HEK293T (cell line): ENCODE measurements at regions not wholly inside any gene's neighbourhood (a gene's known extent, or its start where the extent isn't known, plus 50 kb on each side); places are given as distances from the start of the nearest gene placed in this dataset.

Experiments used
- ARNT ChIP-seq: fragments of 450-650 bp; IDR thresholded peaks from 2 replicates; pipeline ENCODE4 v1.6.1; 2017; ENCODE audit warnings: mild to moderate bottlenecking
- BHLHE40 ChIP-seq: fragments of 450-650 bp; IDR thresholded peaks from 2 replicates; pipeline ENCODE4 v1.6.1; 2016; ENCODE audit warnings: mild to moderate bottlenecking, moderate library complexity, borderline replicate concordance
- CTBP1 ChIP-seq: fragments of 450-650 bp; IDR thresholded peaks from 2 replicates; pipeline ENCODE4 v1.6.1; 2016; ENCODE audit warnings: borderline replicate concordance
- ELF4 ChIP-seq: fragments of 450-650 bp; IDR thresholded peaks from 2 replicates; pipeline ENCODE4 v1.6.1; 2017; ENCODE audit warnings: antibody characterized with exemption
- FOXA1 ChIP-seq: fragments of 450-650 bp; IDR thresholded peaks from 2 replicates; pipeline ENCODE4 v1.6.1; 2016; ENCODE audit warnings: mild to moderate bottlenecking
- FOXK2 ChIP-seq: fragments of 450-650 bp; IDR thresholded peaks from 2 replicates; pipeline ENCODE4 v1.6.1; 2016; ENCODE audit warnings: mild to moderate bottlenecking
- FOXM1 ChIP-seq: fragments of 450-650 bp; IDR thresholded peaks from 2 replicates; pipeline ENCODE4 v1.6.1; 2017; ENCODE audit warnings: mild to moderate bottlenecking, borderline replicate concordance
- HDGF ChIP-seq: fragments of 450-650 bp; IDR thresholded peaks from 2 replicates; pipeline ENCODE4 v1.6.1; 2017; ENCODE audit warnings: antibody characterized with exemption, borderline replicate concordance
- L3MBTL2 ChIP-seq: fragments of 450-650 bp; conservative IDR thresholded peaks from 2 replicates; pipeline ENCODE4 v1.6.1; 2016; ENCODE audit warnings: mild to moderate bottlenecking
- LEF1 ChIP-seq: fragments of 450-650 bp; IDR thresholded peaks from 2 replicates; pipeline ENCODE4 v1.6.1; 2017; ENCODE audit warnings: mild to moderate bottlenecking, borderline replicate concordance
- SP1 ChIP-seq: fragments of 450-650 bp; IDR thresholded peaks from 2 replicates; pipeline ENCODE4 v1.6.1; 2017
- TARDBP ChIP-seq: fragments of 450-650 bp; IDR thresholded peaks from 2 replicates; pipeline ENCODE4 v1.6.1; 2016
- ZNF384 ChIP-seq: fragments of 450-650 bp; IDR thresholded peaks from 2 replicates; pipeline ENCODE4 v1.6.1; 2016
- TF ChIP-seq, protein P1 (sequence below): fragments of 450-650 bp; IDR thresholded peaks from 2 replicates; pipeline ENCODE4 v1.6.1; 2016

DNA sequence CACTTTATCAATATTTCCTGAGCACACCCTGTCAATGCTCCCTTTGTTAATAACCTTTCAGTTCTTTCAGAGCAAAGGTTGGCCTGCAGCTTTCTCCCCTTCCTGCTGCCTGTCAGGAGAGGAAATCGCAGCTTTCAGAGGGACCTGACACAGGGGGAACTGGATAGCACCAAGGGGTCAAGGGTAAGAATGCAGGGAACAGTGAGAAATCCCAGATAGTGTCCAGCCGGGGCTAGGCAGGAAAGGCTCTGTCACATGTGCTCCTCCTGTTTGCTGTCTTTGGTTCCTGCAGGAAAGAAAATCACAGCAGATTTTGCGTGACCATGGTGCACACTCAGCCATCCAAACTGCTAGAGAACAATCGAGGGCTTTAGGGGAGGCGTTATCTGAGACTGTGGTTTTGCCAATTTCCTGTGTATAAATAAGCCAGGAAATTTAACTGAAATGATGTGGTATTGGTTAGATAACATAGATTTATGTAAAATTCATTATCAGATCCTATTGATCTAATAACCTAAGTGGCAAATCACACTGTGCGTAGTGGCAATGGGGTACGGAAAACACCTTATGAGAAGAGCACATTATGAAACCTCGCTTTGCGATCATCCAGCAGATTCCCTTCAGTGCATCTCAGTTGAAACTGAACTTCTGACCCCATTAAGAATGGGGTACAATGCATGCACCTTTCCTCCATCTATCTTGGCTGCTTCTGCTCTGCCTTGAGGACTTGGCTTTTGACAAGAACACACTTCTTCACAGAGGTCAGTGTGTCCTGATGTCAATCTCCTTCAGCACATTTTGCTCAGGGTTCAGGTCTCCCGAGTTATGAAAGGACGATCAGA, 178.0 kb downstream of the ICOS start:
- TF ChIP-seq L3MBTL2: no peak
- TF ChIP-seq ELF4: no peak
- TF ChIP-seq FOXA1: no peak
- no peak for TF ChIP-seq ZNF384
- TF ChIP-seq FOXM1: no peak
- TF ChIP-seq CTBP1: no peak
- no peak for TF ChIP-seq LEF1
- TF ChIP-seq SP1: no peak
- TF ChIP-seq FOXK2: no peak
- TF ChIP-seq BHLHE40: no peak
- no peak for TF ChIP-seq TARDBP
- no peak for TF ChIP-seq ARNT
- TF ChIP-seq, protein P1, sequence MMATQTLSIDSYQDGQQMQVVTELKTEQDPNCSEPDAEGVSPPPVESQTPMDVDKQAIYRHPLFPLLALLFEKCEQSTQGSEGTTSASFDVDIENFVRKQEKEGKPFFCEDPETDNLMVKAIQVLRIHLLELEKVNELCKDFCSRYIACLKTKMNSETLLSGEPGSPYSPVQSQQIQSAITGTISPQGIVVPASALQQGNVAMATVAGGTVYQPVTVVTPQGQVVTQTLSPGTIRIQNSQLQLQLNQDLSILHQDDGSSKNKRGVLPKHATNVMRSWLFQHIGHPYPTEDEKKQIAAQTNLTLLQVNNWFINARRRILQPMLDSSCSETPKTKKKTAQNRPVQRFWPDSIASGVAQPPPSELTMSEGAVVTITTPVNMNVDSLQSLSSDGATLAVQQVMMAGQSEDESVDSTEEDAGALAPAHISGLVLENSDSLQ: no peak
- no peak for TF ChIP-seq HDGF
